ENCODE measurements at regions not wholly inside any gene's neighbourhood (a gene's known extent, or its start where the extent isn't known, plus 50 kb on each side); places are given as distances from the start of the nearest gene placed in this dataset.

GRCh38 chr9:89679016-89679415 is 74.2 kb downstream of the GADD45G start:
- Mint-ChIP-seq H3K27ac (no peak overlapping the region), H3K4me3 (no peak overlapping the region), H3K9me3 (peaks cover 0 to 3% (median 2%) of the 10 kb centered on the region in 7 donors), H3K27me3 (ENCODE audit: low read depth in 3 of 3) (peaks cover 0 to 7% (median 1%) of the 10 kb centered on the region in 3 donors), H3K36me3 (no peaks in the 10 kb centered on the region), H3K4me1 (no peaks in the 10 kb centered on the region)
- Histone ChIP-seq H3K79me2 (ENCODE audit: insufficient read depth, low read length) (no peaks in the 10 kb centered on the region), H3K27me3 (ENCODE audit: control insufficient read depth in 2 of 2, insufficient read depth in 2 of 2, low read length in 2 of 2) (no peaks in the 10 kb centered on the region), H3K4me1 (ENCODE audit: control insufficient read depth in 1 of 2, insufficient read depth in 2 of 2, low read length in 2 of 2) (no peaks in the 10 kb centered on the region), H2AFZ (ENCODE audit: insufficient read depth, low read depth, low read length, poor library complexity, severe bottlenecking) (no peak overlapping the region), H3K27ac (ENCODE audit: low read depth in 1 of 2, low read length in 2 of 2) (no peak overlapping the region), H3K9me3 (replicated peaks in 1 of 2; ENCODE audit: control insufficient read depth in 1 of 2, insufficient read depth in 1 of 2, low read length in 2 of 2) (no peaks in the 10 kb centered on the region), H3K4me3 (replicated peaks in 1 of 3; ENCODE audit: low read depth in 2 of 3, low read length in 3 of 3) (no peak overlapping the region), H3K4me2 (replicated peaks; ENCODE audit: extremely low read depth, low read length, poor library complexity, severe bottlenecking) (no peak overlapping the region), H3K9ac (ENCODE audit: insufficient read depth, low read length, poor library complexity, severe bottlenecking) (no peak overlapping the region), H4K20me1 (ENCODE audit: insufficient read depth, low read length) (no peaks in the 10 kb centered on the region), H3K36me3 (replicated peaks in 1 of 2; ENCODE audit: control insufficient read depth in 1 of 2, insufficient read depth in 2 of 2, low read length in 2 of 2) (no peaks in the 10 kb centered on the region)
- TF ChIP-seq CTCF (IDR thresholded peaks at IDR 0.05) = no peak
- intact Hi-C loops (cut with micrococcal nuclease) = no loop called here
- no peak for DNase-seq
- WGBS (ENCODE audit: insufficient coverage) = 91% methylated on average over 8 of the region's 9 CpGs

GRCh38 chr9:89679581-89679980 is 74.8 kb downstream of the GADD45G start:
- peak overlapping the region in 1 of 7 donors; percentile 51 for H3K27ac Mint-ChIP-seq
- WGBS (ENCODE audit: insufficient coverage) = 85% methylated on average over 3 of the region's 3 CpGs
- Histone ChIP-seq H3K9ac (ENCODE audit: insufficient read depth, low read length, poor library complexity, severe bottlenecking) (no peak overlapping the region), H3K4me1 (ENCODE audit: control insufficient read depth in 1 of 2, insufficient read depth in 2 of 2, low read length in 2 of 2) (no peaks in the 10 kb centered on the region), H2AFZ (ENCODE audit: insufficient read depth, low read depth, low read length, poor library complexity, severe bottlenecking) (no peak overlapping the region), H3K27ac (ENCODE audit: low read depth in 1 of 2, low read length in 2 of 2) (no peak overlapping the region), H3K9me3 (replicated peaks in 1 of 2; ENCODE audit: control insufficient read depth in 1 of 2, insufficient read depth in 1 of 2, low read length in 2 of 2) (no peaks in the 10 kb centered on the region), H4K20me1 (ENCODE audit: insufficient read depth, low read length) (no peaks in the 10 kb centered on the region), H3K27me3 (ENCODE audit: control insufficient read depth in 2 of 2, insufficient read depth in 2 of 2, low read length in 2 of 2) (no peaks in the 10 kb centered on the region), H3K4me2 (replicated peaks; ENCODE audit: extremely low read depth, low read length, poor library complexity, severe bottlenecking) (no peak overlapping the region), H3K36me3 (replicated peaks in 1 of 2; ENCODE audit: control insufficient read depth in 1 of 2, insufficient read depth in 2 of 2, low read length in 2 of 2) (no peaks in the 10 kb centered on the region), H3K4me3 (replicated peaks in 1 of 3; ENCODE audit: low read depth in 2 of 3, low read length in 3 of 3) (no peak overlapping the region), H3K79me2 (ENCODE audit: insufficient read depth, low read length) (no peaks in the 10 kb centered on the region)
- no peak for TF ChIP-seq CTCF (IDR thresholded peaks at IDR 0.05)
- H3K27me3 Mint-ChIP-seq (ENCODE audit: low read depth in 3 of 3) = peaks cover 0 to 6% (median 1%) of the 10 kb centered on the region in 3 donors
- no peak overlapping the region for H3K4me3 Mint-ChIP-seq
- intact Hi-C loops (cut with micrococcal nuclease) = no loop called here
- H3K4me1 Mint-ChIP-seq = no peaks in the 10 kb centered on the region
- H3K36me3 Mint-ChIP-seq = no peaks in the 10 kb centered on the region
- no peak for DNase-seq
- peaks cover 0 to 3% (median 0%) of the 10 kb centered on the region in 7 donors for H3K9me3 Mint-ChIP-seq
